NT2/D1 (cell line): ENCODE measurements at regions not wholly inside any gene's neighbourhood (a gene's known extent, or its start where the extent isn't known, plus 50 kb on each side); places are given as distances from the start of the nearest gene placed in this dataset.

Experiments used
- SUZ12 ChIP-seq: IDR thresholded peaks from 2 replicates; pipeline ENCODE4 v1.6.1; 2011; ENCODE audit not compliant: insufficient read length, insufficient read depth; ENCODE audit errors: extremely low read depth
- YY1 ChIP-seq: IDR thresholded peaks from 2 replicates; pipeline ENCODE4 v1.6.1; 2011; ENCODE audit not compliant: insufficient read length, insufficient read depth
- ZNF274 ChIP-seq: IDR thresholded peaks from 2 replicates; pipeline ENCODE4 v1.6.1; 2011; ENCODE audit warnings: mild to moderate bottlenecking, low read depth, low read length

DNA sequence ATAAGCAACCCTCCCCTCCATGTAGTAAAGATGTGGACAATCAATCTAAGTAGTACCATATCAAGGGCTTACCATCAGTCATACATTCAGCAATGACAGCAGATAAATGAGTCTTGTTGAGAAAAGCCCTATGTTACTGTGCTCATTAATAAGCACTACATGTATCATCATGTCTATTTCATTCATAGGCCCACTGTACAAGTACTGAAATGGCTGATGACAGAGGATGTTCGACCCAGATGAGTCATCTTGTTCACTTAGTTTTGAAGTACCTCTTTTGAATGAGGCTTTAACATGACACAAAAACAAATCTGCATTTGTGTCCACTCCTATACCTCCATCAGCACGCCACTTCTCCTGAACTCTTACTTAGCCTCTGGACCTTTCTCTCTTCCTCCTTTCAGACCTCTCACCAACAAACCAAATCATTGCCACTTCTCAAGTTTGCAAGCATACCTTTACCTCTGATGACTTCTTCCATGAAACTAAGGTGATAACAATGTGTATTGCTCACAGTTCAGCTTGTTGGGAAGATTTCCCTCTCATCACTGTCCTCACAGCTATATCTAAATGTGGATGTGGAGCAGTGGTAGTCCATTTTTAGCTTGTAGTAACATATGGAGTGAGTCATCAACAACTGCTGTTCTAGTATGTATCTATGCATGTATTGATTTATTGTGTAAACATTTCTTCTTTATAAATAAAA lies 921.0 kb upstream of the SLC39A10 start:
- TF ChIP-seq SUZ12: no peak
- no peak for TF ChIP-seq YY1
- TF ChIP-seq ZNF274: no peak
